HG03457 (cell line): ENCODE measurements at regions not wholly inside any gene's neighbourhood (a gene's known extent, or its start where the extent isn't known, plus 50 kb on each side); places are given as distances from the start of the nearest gene placed in this dataset.

Experiments
- ATAC-seq: cut with Tn5 transposase; IDR thresholded peaks from one replicate; pipeline ENCODE4 v1.9.1; 2021; ENCODE audit warnings: moderate number of reproducible peaks; ENCODE audit not compliant: unreplicated experiment

GRCh38 chr13:50101590-50101989 lies 86.3 kb downstream of the KCNRG start:
- no peak for ATAC-seq

- no peak for ATAC-seq
These were observed 89.2 kb downstream of the KCNRG start for GRCh38 chr13:50104493-50104892.

GRCh38 chr13:50106559-50106958 lies 91.3 kb downstream of the KCNRG start:
- peak; percentile 51 for ATAC-seq

- ATAC-seq: no peak
These were observed 92.0 kb downstream of the KCNRG start for GRCh38 chr13:50107205-50107604.

GRCh38 chr13:50114961-50115360 lies 99.7 kb downstream of the KCNRG start:
- ATAC-seq: no peak

GRCh38 chr13:50115695-50116094 lies 100.5 kb downstream of the KCNRG start:
- ATAC-seq: no peak

GRCh38 chr13:50116430-50116973 lies 101.3 kb downstream of the KCNRG start:
- ATAC-seq: no peak

GRCh38 chr13:50119591-50119990 lies 104.3 kb downstream of the KCNRG start:
- ATAC-seq: no peak

- ATAC-seq: no peak
These were observed 107.2 kb downstream of the KCNRG start for GRCh38 chr13:50122455-50122854.

GRCh38 chr13:50123002-50123401 lies 107.8 kb downstream of the KCNRG start:
- no peak for ATAC-seq

- no peak for ATAC-seq
These were observed 108.2 kb downstream of the KCNRG start for GRCh38 chr13:50123515-50123861.

GRCh38 chr13:50123862-50124535 lies 108.8 kb downstream of the KCNRG start:
- ATAC-seq: peak; percentile 56

- ATAC-seq: peak; percentile 23
These were observed 109.5 kb downstream of the KCNRG start for GRCh38 chr13:50124536-50125303.

GRCh38 chr13:50125304-50125553 lies 110.0 kb downstream of the KCNRG start:
- ATAC-seq: peak; percentile 2

GRCh38 chr13:50125554-50126262 lies 110.5 kb downstream of the KCNRG start:
- ATAC-seq: no peak

GRCh38 chr13:50126263-50126992 lies 111.2 kb downstream of the KCNRG start:
- no peak for ATAC-seq

GRCh38 chr13:50126993-50127725 lies 111.9 kb downstream of the KCNRG start:
- no peak for ATAC-seq

- no peak for ATAC-seq
These were observed 112.6 kb downstream of the KCNRG start for GRCh38 chr13:50127726-50128291.

GRCh38 chr13:50128428-50128931 lies 113.2 kb downstream of the KCNRG start:
- no peak for ATAC-seq

- ATAC-seq: no peak
These were observed 113.9 kb downstream of the KCNRG start for GRCh38 chr13:50129081-50129705.
